ENCODE measurements at regions not wholly inside any gene's neighbourhood (a gene's known extent, or its start where the extent isn't known, plus 50 kb on each side); places are given as distances from the start of the nearest gene placed in this dataset.

DNA sequence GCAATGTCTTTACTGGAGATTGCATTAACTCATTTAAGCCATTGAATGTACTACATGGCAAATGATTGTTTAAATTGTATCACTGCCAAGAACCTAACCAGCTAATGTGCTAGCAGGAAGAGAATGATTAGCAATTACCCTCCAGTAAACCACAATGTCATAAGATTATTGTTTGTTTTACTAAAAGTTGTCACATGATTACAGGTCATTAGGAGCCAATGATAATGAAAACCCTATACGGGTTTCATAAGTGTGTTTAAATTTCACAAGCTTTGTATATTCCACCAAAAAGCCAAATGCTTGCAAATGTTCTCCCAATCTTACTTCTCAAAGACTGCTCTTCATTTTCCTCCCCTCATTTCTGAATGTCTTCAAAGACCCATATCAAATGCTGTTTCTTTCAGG lies 76.5 kb upstream of the PPP1R3C start:
- Histone ChIP-seq H3K36me3 (ENCODE audit: low read depth, missing control alignments) (no peaks in the 10 kb centered on the region), H3K9me3 (no peaks in the 10 kb centered on the region), H3K4me1 (no peaks in the 10 kb centered on the region), H3K27ac (no peak overlapping the region), H3K27me3 (no peaks in the 10 kb centered on the region), H3K4me3 (no peak overlapping the region)
- intact Hi-C loops (cut with DNase I; ENCODE audit: low total_unique reads), result no loop called here
- DNase-seq, result no peak
- TF ChIP-seq POLR2A (IDR thresholded peaks at IDR 0.05), result no peak
- 61 to 66% methylated on average over 1 of the region's 1 CpG for WGBS, 2 donors

DNA sequence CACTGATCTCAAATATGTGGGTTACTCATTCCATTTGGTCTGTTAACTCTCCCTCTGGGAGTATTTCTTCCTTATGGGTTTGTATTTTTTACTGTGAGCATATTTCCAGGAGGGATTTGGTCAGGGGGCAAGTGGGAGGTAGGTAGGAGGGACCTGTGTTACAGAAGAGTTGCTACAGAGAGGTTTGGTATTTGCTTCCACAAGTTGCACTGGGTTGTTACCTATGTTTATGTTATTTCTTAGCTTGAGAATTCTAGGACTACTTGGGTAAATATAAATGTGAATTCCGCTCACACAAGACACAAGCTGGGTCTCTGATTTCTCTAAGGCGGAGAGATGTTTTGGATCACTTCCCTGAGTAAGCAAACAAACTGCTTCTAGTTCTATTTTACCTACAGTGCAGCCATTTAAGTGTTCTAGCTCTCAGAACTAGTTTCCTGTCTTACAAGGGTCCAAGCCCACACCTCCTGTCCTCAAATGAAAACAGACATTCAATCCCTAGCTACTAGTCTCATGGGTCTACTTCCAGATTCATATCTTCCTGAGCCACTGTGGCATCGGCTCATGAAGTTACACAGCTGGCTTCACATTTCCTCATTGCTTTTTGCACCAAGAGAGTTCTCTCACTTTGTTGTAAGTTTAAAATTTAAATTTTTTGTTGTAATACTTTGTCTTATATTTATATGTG lies 75.4 kb upstream of the PPP1R3C start:
- Histone ChIP-seq H3K27ac (no peak overlapping the region), H3K4me1 (no peaks in the 10 kb centered on the region), H3K4me3 (no peak overlapping the region), H3K36me3 (ENCODE audit: low read depth, missing control alignments) (no peaks in the 10 kb centered on the region), H3K27me3 (no peaks in the 10 kb centered on the region), H3K9me3 (no peaks in the 10 kb centered on the region)
- DNase-seq, result no peak
- TF ChIP-seq, protein P1, sequence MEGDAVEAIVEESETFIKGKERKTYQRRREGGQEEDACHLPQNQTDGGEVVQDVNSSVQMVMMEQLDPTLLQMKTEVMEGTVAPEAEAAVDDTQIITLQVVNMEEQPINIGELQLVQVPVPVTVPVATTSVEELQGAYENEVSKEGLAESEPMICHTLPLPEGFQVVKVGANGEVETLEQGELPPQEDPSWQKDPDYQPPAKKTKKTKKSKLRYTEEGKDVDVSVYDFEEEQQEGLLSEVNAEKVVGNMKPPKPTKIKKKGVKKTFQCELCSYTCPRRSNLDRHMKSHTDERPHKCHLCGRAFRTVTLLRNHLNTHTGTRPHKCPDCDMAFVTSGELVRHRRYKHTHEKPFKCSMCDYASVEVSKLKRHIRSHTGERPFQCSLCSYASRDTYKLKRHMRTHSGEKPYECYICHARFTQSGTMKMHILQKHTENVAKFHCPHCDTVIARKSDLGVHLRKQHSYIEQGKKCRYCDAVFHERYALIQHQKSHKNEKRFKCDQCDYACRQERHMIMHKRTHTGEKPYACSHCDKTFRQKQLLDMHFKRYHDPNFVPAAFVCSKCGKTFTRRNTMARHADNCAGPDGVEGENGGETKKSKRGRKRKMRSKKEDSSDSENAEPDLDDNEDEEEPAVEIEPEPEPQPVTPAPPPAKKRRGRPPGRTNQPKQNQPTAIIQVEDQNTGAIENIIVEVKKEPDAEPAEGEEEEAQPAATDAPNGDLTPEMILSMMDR (IDR thresholded peaks at IDR 0.05), result no peak
- no peak for TF ChIP-seq POLR2A (IDR thresholded peaks at IDR 0.05)
- intact Hi-C loops (cut with DNase I; ENCODE audit: low total_unique reads), result no loop called here
- WGBS, 2 donors, result 82 to 87% methylated on average over 3 of the region's 3 CpGs

DNA sequence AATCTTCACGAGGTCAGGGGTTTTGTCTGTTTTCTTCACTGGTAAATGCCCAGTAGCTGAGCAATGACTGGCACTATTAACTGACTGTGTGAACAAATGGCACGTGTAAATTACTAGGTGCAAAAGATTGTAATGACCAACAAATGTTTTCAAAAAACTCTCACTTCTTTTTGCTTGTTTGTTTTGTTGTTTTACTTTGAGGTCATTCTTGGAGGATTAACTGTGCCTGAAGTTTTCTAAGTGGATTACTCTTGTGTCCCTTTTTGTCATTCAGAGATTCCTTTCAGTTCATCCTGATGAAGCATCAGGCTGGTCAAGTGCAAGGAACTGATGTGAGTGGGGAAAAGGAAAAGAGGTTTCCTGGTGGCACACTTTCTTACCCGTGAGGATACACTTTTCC lies 74.4 kb upstream of the PPP1R3C start:
- H3K27me3 ChIP-seq, result no peaks in the 10 kb centered on the region
- intact Hi-C loops (cut with DNase I; ENCODE audit: low total_unique reads), result no loop called here
- H3K27ac ChIP-seq, result no peak overlapping the region
- 75 to 83% methylated on average over 3 of the region's 3 CpGs for WGBS, 2 donors
- no peaks in the 10 kb centered on the region for H3K36me3 ChIP-seq (ENCODE audit: low read depth, missing control alignments)
- no peak overlapping the region for H3K4me3 ChIP-seq
- no peaks in the 10 kb centered on the region for H3K4me1 ChIP-seq
- TF ChIP-seq POLR2A (IDR thresholded peaks at IDR 0.05), result no peak
- TF ChIP-seq, protein P1 (IDR thresholded peaks at IDR 0.05), result no peak
- no peaks in the 10 kb centered on the region for H3K9me3 ChIP-seq
- no peak for DNase-seq

DNA sequence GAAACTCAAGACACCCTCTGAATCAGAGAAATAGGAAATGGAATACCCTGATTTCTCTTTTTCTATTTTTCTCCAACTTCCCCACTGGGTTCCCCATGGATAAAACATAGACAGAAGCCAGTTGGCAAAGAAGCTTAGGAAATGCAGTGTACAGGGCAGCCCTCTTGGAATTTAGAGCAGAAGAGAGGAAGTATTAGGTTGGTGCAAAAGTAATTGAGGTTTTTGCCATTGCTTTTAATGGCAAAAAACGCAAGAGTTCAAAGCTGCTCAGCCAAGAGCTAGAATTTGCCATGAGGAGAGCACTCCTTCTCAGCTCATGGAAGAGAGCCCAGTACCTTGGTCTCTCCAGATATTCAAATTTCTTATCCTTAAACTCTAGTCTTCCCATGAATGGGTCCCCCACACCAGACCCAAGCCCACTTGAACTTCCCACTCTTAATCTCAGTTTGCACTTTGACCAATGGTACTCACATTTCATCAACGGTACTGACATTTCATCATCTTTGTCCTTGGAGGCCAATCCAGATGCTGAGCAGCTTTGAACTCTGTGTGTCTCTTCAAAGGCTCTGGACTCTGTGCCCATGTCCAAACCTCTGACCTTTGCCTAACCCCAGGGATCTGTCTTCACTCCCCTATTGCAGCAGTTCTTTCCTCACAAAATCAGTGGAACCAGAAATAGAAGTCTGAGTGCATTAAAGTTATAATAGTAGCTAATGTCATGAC lies 73.2 kb upstream of the PPP1R3C start:
- Histone ChIP-seq H3K36me3 (ENCODE audit: low read depth, missing control alignments) (no peaks in the 10 kb centered on the region), H3K27ac (no peak overlapping the region), H3K4me1 (no peaks in the 10 kb centered on the region), H3K4me3 (no peak overlapping the region), H3K27me3 (no peaks in the 10 kb centered on the region), H3K9me3 (no peaks in the 10 kb centered on the region)
- intact Hi-C loops (cut with DNase I; ENCODE audit: low total_unique reads), result no loop called here
- TF ChIP-seq POLR2A (IDR thresholded peaks at IDR 0.05), result no peak
- TF ChIP-seq, protein P1 (IDR thresholded peaks at IDR 0.05), result no peak
- WGBS, 2 donors, result 77 to 80% methylated on average over 2 of the region's 2 CpGs
- DNase-seq, result no peak

DNA sequence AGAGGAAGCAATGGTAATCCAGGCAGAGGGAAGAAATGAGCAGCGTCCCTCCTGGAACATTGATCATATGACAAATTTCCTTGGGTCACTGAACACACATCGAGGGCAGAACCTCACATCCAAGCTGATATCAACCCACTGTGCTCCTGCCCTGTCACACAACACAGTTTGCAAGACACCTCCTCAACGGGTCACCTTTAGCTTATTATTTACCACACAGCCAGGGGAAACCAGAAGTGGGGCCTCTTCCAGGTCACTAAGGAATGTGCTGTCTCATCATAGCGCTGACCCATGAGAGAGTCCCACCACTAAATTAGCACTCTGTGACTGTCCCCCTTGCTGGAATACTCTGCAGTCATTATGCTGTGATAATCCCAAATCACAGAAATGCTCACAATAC lies 69.7 kb upstream of the PPP1R3C start:
- no peak overlapping the region for H3K4me3 ChIP-seq
- no peaks in the 10 kb centered on the region for H3K27me3 ChIP-seq
- H3K27ac ChIP-seq, result no peak overlapping the region
- 73 to 74% methylated on average over 4 of the region's 4 CpGs for WGBS, 2 donors
- TF ChIP-seq POLR2A (IDR thresholded peaks at IDR 0.05), result no peak
- TF ChIP-seq, protein P1 (IDR thresholded peaks at IDR 0.05), result no peak
- no peaks in the 10 kb centered on the region for H3K9me3 ChIP-seq
- no peaks in the 10 kb centered on the region for H3K4me1 ChIP-seq
- no peaks in the 10 kb centered on the region for H3K36me3 ChIP-seq (ENCODE audit: low read depth, missing control alignments)
- DNase-seq, result no peak
- intact Hi-C loops (cut with DNase I; ENCODE audit: low total_unique reads), result no loop called here

Measured in testis (tissue), 2 donors.